Stimulated activated CD4-positive, alpha-beta T cell treated with anti-CD3 and anti-CD28 coated beads, TNF-alpha, amount 100 ng/mL, for 24 hours (primary cell): ENCODE measurements at regions not wholly inside any gene's neighbourhood (a gene's known extent, or its start where the extent isn't known, plus 50 kb on each side); places are given as distances from the start of the nearest gene placed in this dataset.
"Not testable (repeated sequence)": the region's sequence is repeated elsewhere in the genome, so short reads cannot be mapped to it uniquely, and the experiment has no call there.

Source experiments
- DNase-seq, 3 experiments: peaks; one replicate each; pipeline ENCODE4 v3.0.0-alpha.2; 2020; ENCODE audit warnings: low read depth in 3 of 3

- no peak for DNase-seq
These were observed 63.9 kb downstream of the MAT2B start for GRCh38 chr5:163569284-163569683.

GRCh38 chr5:163571744-163572143 is 66.3 kb downstream of the MAT2B start:
- DNase-seq = no peak

- no peak for DNase-seq
These were observed 69.3 kb downstream of the MAT2B start for GRCh38 chr5:163574472-163575440.

- no peak for DNase-seq
These were observed 73.2 kb downstream of the MAT2B start for GRCh38 chr5:163578652-163579051.

- DNase-seq = no peak
These were observed 74.3 kb downstream of the MAT2B start for GRCh38 chr5:163579729-163580128.

- DNase-seq = no peak
These were observed 75.1 kb downstream of the MAT2B start for GRCh38 chr5:163580516-163580915.

- not testable (repeated sequence) for DNase-seq
These were observed 78.2 kb downstream of the MAT2B start for GRCh38 chr5:163583491-163584153.

GRCh38 chr5:163585206-163585605 is 79.8 kb downstream of the MAT2B start:
- no peak for DNase-seq

- DNase-seq = no peak
These were observed 81.1 kb downstream of the MAT2B start for GRCh38 chr5:163586531-163586956.

GRCh38 chr5:163594951-163595350 is 89.5 kb downstream of the MAT2B start:
- no peak for DNase-seq

- no peak for DNase-seq
These were observed 90.7 kb downstream of the MAT2B start for GRCh38 chr5:163595932-163596607.

GRCh38 chr5:163596608-163597315 is 91.3 kb downstream of the MAT2B start:
- no peak for DNase-seq

GRCh38 chr5:163604013-163604412 is 98.6 kb downstream of the MAT2B start:
- no peak for DNase-seq

- DNase-seq = no peak
These were observed 101.8 kb downstream of the MAT2B start for GRCh38 chr5:163607256-163607655.

GRCh38 chr5:163608621-163609020 is 103.2 kb downstream of the MAT2B start:
- no peak for DNase-seq

GRCh38 chr5:163609910-163610309 is 104.5 kb downstream of the MAT2B start:
- DNase-seq = no peak

- no peak for DNase-seq
These were observed 107.1 kb downstream of the MAT2B start for GRCh38 chr5:163612358-163613149.

GRCh38 chr5:163613150-163613442 is 107.7 kb downstream of the MAT2B start:
- no peak for DNase-seq

- DNase-seq = no peak
These were observed 109.4 kb downstream of the MAT2B start for GRCh38 chr5:163614787-163615186.

GRCh38 chr5:163619273-163619934 is 114.0 kb downstream of the MAT2B start:
- no peak for DNase-seq

- no peak for DNase-seq
These were observed 114.5 kb downstream of the MAT2B start for GRCh38 chr5:163619951-163620350.
